HG02678 (cell line): ENCODE measurements at regions not wholly inside any gene's neighbourhood (a gene's known extent, or its start where the extent isn't known, plus 50 kb on each side); places are given as distances from the start of the nearest gene placed in this dataset.

ENCODE experiments used
- ATAC-seq: cut with Tn5 transposase; IDR thresholded peaks from one replicate; pipeline ENCODE4 v1.9.1; 2021; ENCODE audit warnings: mild to moderate bottlenecking, moderate library complexity; ENCODE audit not compliant: unreplicated experiment

GRCh38 chr4:19999775-20000414, 251.8 kb upstream of the SLIT2 start:
- no peak for ATAC-seq

GRCh38 chr4:19999276-19999675, 252.4 kb upstream of the SLIT2 start:
- no peak for ATAC-seq

GRCh38 chr4:19993242-19993641, 258.5 kb upstream of the SLIT2 start:
- ATAC-seq = no peak

GRCh38 chr4:19992471-19993093, 259.1 kb upstream of the SLIT2 start:
- ATAC-seq = no peak

- ATAC-seq = no peak
These were observed 264.0 kb upstream of the SLIT2 start for GRCh38 chr4:19987746-19988145.

- ATAC-seq = no peak
These were observed 268.6 kb upstream of the SLIT2 start for GRCh38 chr4:19983072-19983471.

GRCh38 chr4:19982556-19982955, 269.1 kb upstream of the SLIT2 start:
- ATAC-seq = no peak

GRCh38 chr4:19971829-19972228, 279.9 kb upstream of the SLIT2 start:
- ATAC-seq = no peak

- ATAC-seq = no peak
These were observed 282.2 kb upstream of the SLIT2 start for GRCh38 chr4:19969492-19969891.

- no peak for ATAC-seq
These were observed 290.6 kb upstream of the SLIT2 start for GRCh38 chr4:19961091-19961490.

GRCh38 chr4:19958848-19959247, 292.9 kb upstream of the SLIT2 start:
- no peak for ATAC-seq

GRCh38 chr4:19947349-19947748, 304.4 kb upstream of the SLIT2 start:
- no peak for ATAC-seq

- no peak for ATAC-seq
These were observed 305.7 kb upstream of the SLIT2 start for GRCh38 chr4:19945979-19946380.

- ATAC-seq = no peak
These were observed 306.2 kb upstream of the SLIT2 start for GRCh38 chr4:19945501-19945900.

- no peak for ATAC-seq
These were observed 306.9 kb upstream of the SLIT2 start for GRCh38 chr4:19944806-19945205.

- ATAC-seq = no peak
These were observed 307.5 kb upstream of the SLIT2 start for GRCh38 chr4:19944251-19944650.

- ATAC-seq = no peak
These were observed 310.3 kb upstream of the SLIT2 start for GRCh38 chr4:19941434-19941833.

- no peak for ATAC-seq
These were observed 310.8 kb upstream of the SLIT2 start for GRCh38 chr4:19940861-19941260.

- no peak for ATAC-seq
These were observed 315.2 kb upstream of the SLIT2 start for GRCh38 chr4:19936476-19936875.

GRCh38 chr4:19930742-19931141, 321.0 kb upstream of the SLIT2 start:
- no peak for ATAC-seq

GRCh38 chr4:19927381-19927780, 324.3 kb upstream of the SLIT2 start:
- no peak for ATAC-seq

GRCh38 chr4:19925516-19925915, 326.2 kb upstream of the SLIT2 start:
- no peak for ATAC-seq

- ATAC-seq = no peak
These were observed 326.9 kb upstream of the SLIT2 start for GRCh38 chr4:19924761-19925160.
